ENCODE measurements at regions not wholly inside any gene's neighbourhood (a gene's known extent, or its start where the extent isn't known, plus 50 kb on each side); places are given as distances from the start of the nearest gene placed in this dataset.

GRCh38 chr3:139216958-139217357 is 126.9 kb upstream of the MRPS22 start:
- no peak for TF ChIP-seq CTCF (IDR thresholded peaks at IDR 0.05)
- no peak for TF ChIP-seq EZH2 (IDR thresholded peaks at IDR 0.05; ENCODE audit: borderline replicate concordance, insufficient read depth, low read depth, low read length, poor library complexity, severe bottlenecking)
- Mint-ChIP-seq H3K9me3 (ENCODE audit: insufficient read depth) (no peaks in the 10 kb centered on the region), H3K27ac (no peak overlapping the region), H3K4me1 (no peaks in the 10 kb centered on the region), H3K4me3 (no peak overlapping the region), H3K27me3 (peaks cover 14% of the 10 kb centered on the region)
- Histone ChIP-seq H3K4me1 (ENCODE audit: control insufficient read depth in 2 of 2, insufficient read depth in 2 of 2, low read length in 2 of 2) (no peaks in the 10 kb centered on the region), H4K20me1 (ENCODE audit: control insufficient read depth, insufficient read depth, low read length, poor library complexity, severe bottlenecking) (no peaks in the 10 kb centered on the region), H3K36me3 (replicated peaks in 1 of 2; ENCODE audit: control extremely low read depth in 1 of 2, control insufficient read depth in 1 of 2, extremely low read depth in 1 of 2, insufficient read depth in 2 of 2, low read length in 1 of 2) (no peaks in the 10 kb centered on the region), H2AFZ (ENCODE audit: insufficient read depth, low read depth, low read length, poor library complexity, severe bottlenecking) (no peak overlapping the region), H3K4me2 (replicated peaks; ENCODE audit: low read depth, low read length, poor library complexity, severe bottlenecking) (no peak overlapping the region), H3K9ac (ENCODE audit: low read length) (no peak overlapping the region), H3K27ac (ENCODE audit: low read length in 2 of 2) (no peak overlapping the region), H3K27me3 (replicated peaks in 1 of 4; ENCODE audit: control extremely low read depth in 1 of 4, control insufficient read depth in 3 of 4, insufficient read depth in 4 of 4, low read length in 3 of 4) (no peaks in the 10 kb centered on the region), H3K4me3 (ENCODE audit: control extremely low read depth in 1 of 5, extremely low read depth in 1 of 5, insufficient read depth in 1 of 5, low read depth in 2 of 5, low read length in 4 of 5) (no peak overlapping the region), H3K9me3 (ENCODE audit: control extremely low read depth in 1 of 3, control insufficient read depth in 2 of 3, insufficient read depth in 1 of 3, low read length in 2 of 3) (no peaks in the 10 kb centered on the region), H3K79me2 (ENCODE audit: control insufficient read depth, insufficient read depth, low read length) (no peaks in the 10 kb centered on the region)
- intact Hi-C loops (cut with micrococcal nuclease) = no loop called here
- ChIA-PET CTCF (no interaction called here), POLR2A (no interaction called here)
- ATAC-seq (ENCODE audit: low read depth) = no peak
- no peak for DNase-seq

GRCh38 chr3:139217633-139218032 is 126.2 kb upstream of the MRPS22 start:
- Histone ChIP-seq H3K79me2 (ENCODE audit: control insufficient read depth, insufficient read depth, low read length) (no peaks in the 10 kb centered on the region), H3K4me2 (replicated peaks; ENCODE audit: low read depth, low read length, poor library complexity, severe bottlenecking) (no peak overlapping the region), H3K9ac (ENCODE audit: low read length) (no peak overlapping the region), H3K27me3 (replicated peaks in 1 of 4; ENCODE audit: control extremely low read depth in 1 of 4, control insufficient read depth in 3 of 4, insufficient read depth in 4 of 4, low read length in 3 of 4) (no peaks in the 10 kb centered on the region), H3K4me3 (ENCODE audit: control extremely low read depth in 1 of 5, extremely low read depth in 1 of 5, insufficient read depth in 1 of 5, low read depth in 2 of 5, low read length in 4 of 5) (no peak overlapping the region), H3K9me3 (ENCODE audit: control extremely low read depth in 1 of 3, control insufficient read depth in 2 of 3, insufficient read depth in 1 of 3, low read length in 2 of 3) (no peaks in the 10 kb centered on the region), H3K36me3 (replicated peaks in 1 of 2; ENCODE audit: control extremely low read depth in 1 of 2, control insufficient read depth in 1 of 2, extremely low read depth in 1 of 2, insufficient read depth in 2 of 2, low read length in 1 of 2) (no peaks in the 10 kb centered on the region), H3K27ac (ENCODE audit: low read length in 2 of 2) (no peak overlapping the region), H3K4me1 (ENCODE audit: control insufficient read depth in 2 of 2, insufficient read depth in 2 of 2, low read length in 2 of 2) (no peaks in the 10 kb centered on the region), H4K20me1 (ENCODE audit: control insufficient read depth, insufficient read depth, low read length, poor library complexity, severe bottlenecking) (no peaks in the 10 kb centered on the region), H2AFZ (ENCODE audit: insufficient read depth, low read depth, low read length, poor library complexity, severe bottlenecking) (no peak overlapping the region)
- ATAC-seq (ENCODE audit: low read depth) = no peak
- TF ChIP-seq EZH2 (IDR thresholded peaks at IDR 0.05; ENCODE audit: borderline replicate concordance, insufficient read depth, low read depth, low read length, poor library complexity, severe bottlenecking) (no peak), CTCF (IDR thresholded peaks at IDR 0.05) (no peak)
- peaks cover 14% of the 10 kb centered on the region for H3K27me3 Mint-ChIP-seq
- no peak overlapping the region for H3K27ac Mint-ChIP-seq
- no peak for DNase-seq
- intact Hi-C loops (cut with micrococcal nuclease) = no loop called here
- ChIA-PET POLR2A (no interaction called here), CTCF (no interaction called here)
- no peaks in the 10 kb centered on the region for H3K9me3 Mint-ChIP-seq (ENCODE audit: insufficient read depth)
- H3K4me3 Mint-ChIP-seq = no peak overlapping the region
- 92% methylated on average over 2 of the region's 3 CpGs for WGBS (ENCODE audit: insufficient coverage)
- no peaks in the 10 kb centered on the region for H3K4me1 Mint-ChIP-seq

All from B cell (primary cell).